ENCODE measurements at regions not wholly inside any gene's neighbourhood (a gene's known extent, or its start where the extent isn't known, plus 50 kb on each side); places are given as distances from the start of the nearest gene placed in this dataset.

DNA sequence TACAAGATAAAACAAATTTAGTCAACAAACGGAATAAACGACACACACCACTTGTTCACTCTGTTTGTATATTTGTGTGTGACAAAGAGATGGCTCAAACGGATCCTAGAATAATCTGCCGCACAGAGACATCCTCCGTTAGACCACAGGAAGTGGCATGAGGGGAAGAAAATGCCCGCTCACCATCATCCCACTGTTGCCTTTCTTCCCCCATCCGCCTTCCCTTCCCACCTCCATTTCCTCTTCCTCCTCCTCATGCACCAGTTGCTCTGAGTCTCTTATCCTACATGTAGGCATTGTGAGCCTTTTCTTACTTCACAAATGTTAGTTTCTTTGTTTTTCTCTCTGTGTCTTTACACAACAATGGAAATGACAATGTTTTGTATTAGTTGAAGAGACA lies 228.5 kb upstream of the SMIM21 start:
- no peaks in the 10 kb centered on the region for H3K27me3 ChIP-seq (ENCODE audit: control insufficient read depth, insufficient read depth, low read length)
- peak overlapping the region; percentile 73 for H3K27ac ChIP-seq (ENCODE audit: low read depth, low read length)
- H3K4me1 ChIP-seq (ENCODE audit: control insufficient read depth, insufficient read depth, low read length), result peaks cover 31% of the 10 kb centered on the region
- peaks cover 8% of the 10 kb centered on the region for H3K9me3 ChIP-seq (ENCODE audit: control insufficient read depth, insufficient read depth, low read length)
- H3K9ac ChIP-seq (ENCODE audit: low read depth, low read length), result no peak overlapping the region
- no peaks in the 10 kb centered on the region for H3K36me3 ChIP-seq (ENCODE audit: control insufficient read depth, insufficient read depth, low read length)
- H3K4me3 ChIP-seq (ENCODE audit: low read depth, low read length), result no peak overlapping the region

DNA sequence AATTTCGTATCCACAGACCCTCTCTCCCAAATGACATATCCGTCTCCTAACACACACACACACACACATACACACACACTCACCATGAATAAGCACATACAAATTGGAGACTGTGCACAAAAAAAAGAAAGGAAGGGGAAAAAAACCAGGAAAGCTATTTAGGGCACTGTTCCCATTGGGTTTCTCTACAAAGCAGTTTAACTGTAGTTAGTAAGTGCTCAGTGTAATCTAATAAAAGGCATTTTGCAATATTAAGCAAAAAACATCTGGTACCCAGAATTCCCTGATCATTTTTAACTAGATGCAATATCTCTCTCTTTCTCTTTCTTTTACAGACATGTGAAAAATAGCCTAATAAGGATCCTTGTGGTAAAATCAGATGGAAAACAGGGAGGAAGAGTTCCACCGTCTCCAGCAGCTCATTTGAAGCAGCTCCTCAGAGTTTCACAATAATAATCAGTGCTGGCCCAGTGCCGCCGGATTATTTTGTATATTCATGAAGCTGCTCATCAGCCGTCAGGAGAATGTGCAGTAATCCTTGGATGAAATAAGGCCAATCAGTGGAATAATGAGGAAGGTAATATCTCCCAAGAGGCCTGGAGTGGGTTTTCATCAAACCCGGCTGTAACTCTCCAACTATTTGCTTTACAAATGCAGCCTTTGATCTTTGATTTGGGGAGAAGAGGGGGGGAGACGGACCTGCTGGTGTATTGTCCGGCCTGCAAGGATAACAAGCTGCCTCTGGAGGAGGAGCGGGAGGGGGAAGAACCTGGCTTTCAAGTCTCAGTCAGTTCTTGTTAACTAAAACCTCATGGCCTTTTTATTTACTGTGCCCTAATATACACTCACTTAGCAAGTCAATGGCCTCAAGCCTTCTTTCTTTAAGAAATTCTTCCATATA lies 227.6 kb upstream of the SMIM21 start:
- Histone ChIP-seq H3K27ac (ENCODE audit: low read depth, low read length) (peak overlapping the region; percentile 73), H3K9ac (ENCODE audit: low read depth, low read length) (no peak overlapping the region), H3K4me1 (ENCODE audit: control insufficient read depth, insufficient read depth, low read length) (peaks cover 31% of the 10 kb centered on the region), H3K9me3 (ENCODE audit: control insufficient read depth, insufficient read depth, low read length) (no peaks in the 10 kb centered on the region), H3K27me3 (ENCODE audit: control insufficient read depth, insufficient read depth, low read length) (no peaks in the 10 kb centered on the region), H3K4me3 (ENCODE audit: low read depth, low read length) (0 out of 2 replicates have a peak overlapping the region, but pooled peaks have one; percentile 8), H3K36me3 (ENCODE audit: control insufficient read depth, insufficient read depth, low read length) (no peaks in the 10 kb centered on the region)

DNA sequence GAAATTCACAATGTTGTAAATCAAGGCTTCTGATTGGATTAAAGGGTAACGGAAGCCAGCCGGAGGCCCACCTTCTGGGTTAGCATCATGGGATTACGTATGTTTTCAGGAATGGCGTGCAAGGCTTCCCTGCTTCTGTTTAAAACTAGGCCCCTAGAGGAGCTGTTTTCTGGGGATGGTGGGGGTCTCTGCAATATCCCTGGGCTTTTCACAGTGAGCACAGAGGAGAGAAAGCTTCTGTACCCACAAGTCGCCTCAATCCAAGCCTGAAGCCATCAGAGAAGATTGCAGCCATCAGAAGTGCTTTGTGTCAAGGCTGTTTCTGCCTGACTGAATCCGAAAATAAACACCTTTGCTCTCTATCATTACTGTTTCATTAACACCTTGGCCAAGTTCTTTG lies 226.9 kb upstream of the SMIM21 start:
- H3K4me1 ChIP-seq (ENCODE audit: control insufficient read depth, insufficient read depth, low read length), result peaks cover 31% of the 10 kb centered on the region
- no peak overlapping the region for H3K4me3 ChIP-seq (ENCODE audit: low read depth, low read length)
- H3K27me3 ChIP-seq (ENCODE audit: control insufficient read depth, insufficient read depth, low read length), result no peaks in the 10 kb centered on the region
- H3K36me3 ChIP-seq (ENCODE audit: control insufficient read depth, insufficient read depth, low read length), result no peaks in the 10 kb centered on the region
- H3K9me3 ChIP-seq (ENCODE audit: control insufficient read depth, insufficient read depth, low read length), result no peaks in the 10 kb centered on the region
- H3K27ac ChIP-seq (ENCODE audit: low read depth, low read length), result peak overlapping the region; percentile 16
- H3K9ac ChIP-seq (ENCODE audit: low read depth, low read length), result no peak overlapping the region

DNA sequence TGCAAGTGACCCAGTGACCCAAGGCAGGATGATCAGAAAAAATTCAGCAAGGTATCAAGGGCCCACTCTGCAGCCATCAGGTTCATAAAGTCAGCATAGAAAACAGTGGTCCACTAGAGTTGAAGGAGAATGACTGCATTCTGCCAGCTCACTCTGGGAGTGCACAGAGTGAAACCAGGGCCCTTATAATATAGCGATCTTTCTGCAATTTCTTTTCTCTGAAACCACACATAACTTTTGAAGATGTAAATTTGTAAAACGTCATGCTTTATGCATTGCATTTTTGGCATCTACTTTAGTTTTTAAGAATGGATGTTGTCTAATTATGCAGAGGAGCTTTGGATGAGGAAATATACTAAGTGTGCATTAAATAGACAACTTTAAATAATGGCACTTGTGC lies 225.0 kb upstream of the SMIM21 start:
- Histone ChIP-seq H3K9me3 (ENCODE audit: control insufficient read depth, insufficient read depth, low read length) (no peaks in the 10 kb centered on the region), H3K27ac (ENCODE audit: low read depth, low read length) (no peak overlapping the region), H3K4me1 (ENCODE audit: control insufficient read depth, insufficient read depth, low read length) (peaks cover 31% of the 10 kb centered on the region), H3K9ac (ENCODE audit: low read depth, low read length) (no peak overlapping the region), H3K27me3 (ENCODE audit: control insufficient read depth, insufficient read depth, low read length) (no peaks in the 10 kb centered on the region), H3K36me3 (ENCODE audit: control insufficient read depth, insufficient read depth, low read length) (no peaks in the 10 kb centered on the region), H3K4me3 (ENCODE audit: low read depth, low read length) (no peak overlapping the region)

DNA sequence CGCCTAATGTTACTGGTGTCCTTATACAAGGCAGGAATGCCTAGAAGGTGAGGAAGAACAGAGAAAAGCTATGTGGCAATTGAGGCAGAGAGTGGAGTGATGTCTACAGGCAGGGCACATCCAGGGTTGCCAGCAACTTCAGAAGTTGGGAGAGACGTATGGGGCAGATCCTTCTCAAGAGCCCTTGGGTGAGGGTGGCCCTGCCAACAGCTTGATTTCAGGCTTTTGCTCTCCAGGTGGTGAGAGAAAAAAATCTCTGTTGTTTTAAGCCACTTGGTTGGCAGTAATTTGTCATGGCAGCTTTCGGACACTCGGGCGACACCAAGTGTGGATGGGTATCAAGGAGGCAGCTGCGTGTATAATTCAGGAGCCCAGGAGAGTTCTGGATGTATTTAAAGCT lies 217.4 kb upstream of the SMIM21 start:
- Histone ChIP-seq H3K9me3 (ENCODE audit: control insufficient read depth, insufficient read depth, low read length) (no peaks in the 10 kb centered on the region), H3K9ac (ENCODE audit: low read depth, low read length) (no peak overlapping the region), H3K4me3 (ENCODE audit: low read depth, low read length) (no peak overlapping the region), H3K27me3 (ENCODE audit: control insufficient read depth, insufficient read depth, low read length) (no peaks in the 10 kb centered on the region), H3K4me1 (ENCODE audit: control insufficient read depth, insufficient read depth, low read length) (no peaks in the 10 kb centered on the region), H3K27ac (ENCODE audit: low read depth, low read length) (no peak overlapping the region), H3K36me3 (ENCODE audit: control insufficient read depth, insufficient read depth, low read length) (no peaks in the 10 kb centered on the region)

DNA sequence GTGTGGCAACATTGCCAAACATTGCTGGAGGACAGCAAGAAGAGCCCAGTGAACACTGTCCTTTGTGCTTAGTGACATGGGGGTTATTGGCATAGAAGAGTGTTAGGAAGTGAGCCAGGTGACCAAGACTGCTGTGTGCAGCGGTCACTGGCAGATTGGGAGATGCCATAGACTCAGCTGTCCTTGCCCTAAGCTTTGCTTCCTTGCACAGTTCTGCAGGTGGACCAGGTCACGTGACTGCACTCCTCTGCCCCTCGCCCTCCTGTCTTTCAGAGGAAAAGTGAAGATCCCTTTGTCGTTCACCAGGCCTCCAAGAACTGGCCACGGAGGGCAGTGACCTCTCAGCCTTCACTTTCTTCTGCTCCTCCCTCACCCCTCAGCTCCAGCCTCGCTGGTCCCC lies 215.6 kb upstream of the SMIM21 start:
- peaks cover 11% of the 10 kb centered on the region; the same call in 1 of the 2 replicates for H3K4me1 ChIP-seq (ENCODE audit: control insufficient read depth, insufficient read depth, low read length)
- no peak overlapping the region for H3K27ac ChIP-seq (ENCODE audit: low read depth, low read length)
- no peak overlapping the region for H3K9ac ChIP-seq (ENCODE audit: low read depth, low read length)
- no peak overlapping the region for H3K4me3 ChIP-seq (ENCODE audit: low read depth, low read length)
- H3K27me3 ChIP-seq (ENCODE audit: control insufficient read depth, insufficient read depth, low read length), result 0 out of 2 replicates have a peak, but pooled peaks cover 4% of the 10 kb centered on the region
- H3K36me3 ChIP-seq (ENCODE audit: control insufficient read depth, insufficient read depth, low read length), result no peaks in the 10 kb centered on the region
- no peaks in the 10 kb centered on the region for H3K9me3 ChIP-seq (ENCODE audit: control insufficient read depth, insufficient read depth, low read length)

DNA sequence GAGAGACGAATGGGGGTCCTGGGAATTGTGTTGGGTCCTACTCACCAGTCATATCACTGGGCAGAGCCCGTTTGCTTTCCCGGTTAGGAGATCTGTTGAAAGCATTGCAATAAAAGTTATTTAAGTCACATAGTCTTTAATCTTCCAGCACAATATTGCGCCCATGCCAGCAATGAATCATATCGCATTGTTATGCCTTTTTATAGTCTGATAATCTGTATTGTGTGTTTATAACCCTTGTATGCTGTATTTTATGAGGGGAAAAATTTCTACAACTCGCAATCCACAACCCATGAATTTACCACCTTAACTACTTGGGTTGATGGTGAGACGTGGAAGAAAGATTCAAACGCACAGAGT lies 211.9 kb upstream of the SMIM21 start:
- H3K27ac ChIP-seq (ENCODE audit: low read depth, low read length), result no peak overlapping the region
- H3K27me3 ChIP-seq (ENCODE audit: control insufficient read depth, insufficient read depth, low read length), result 0 out of 2 replicates have a peak, but pooled peaks cover 4% of the 10 kb centered on the region
- no peak overlapping the region for H3K4me3 ChIP-seq (ENCODE audit: low read depth, low read length)
- H3K36me3 ChIP-seq (ENCODE audit: control insufficient read depth, insufficient read depth, low read length), result no peaks in the 10 kb centered on the region
- H3K9me3 ChIP-seq (ENCODE audit: control insufficient read depth, insufficient read depth, low read length), result no peaks in the 10 kb centered on the region
- H3K4me1 ChIP-seq (ENCODE audit: control insufficient read depth, insufficient read depth, low read length), result peaks cover 13% of the 10 kb centered on the region; the same call in 1 of the 2 replicates
- H3K9ac ChIP-seq (ENCODE audit: low read depth, low read length), result no peak overlapping the region

DNA sequence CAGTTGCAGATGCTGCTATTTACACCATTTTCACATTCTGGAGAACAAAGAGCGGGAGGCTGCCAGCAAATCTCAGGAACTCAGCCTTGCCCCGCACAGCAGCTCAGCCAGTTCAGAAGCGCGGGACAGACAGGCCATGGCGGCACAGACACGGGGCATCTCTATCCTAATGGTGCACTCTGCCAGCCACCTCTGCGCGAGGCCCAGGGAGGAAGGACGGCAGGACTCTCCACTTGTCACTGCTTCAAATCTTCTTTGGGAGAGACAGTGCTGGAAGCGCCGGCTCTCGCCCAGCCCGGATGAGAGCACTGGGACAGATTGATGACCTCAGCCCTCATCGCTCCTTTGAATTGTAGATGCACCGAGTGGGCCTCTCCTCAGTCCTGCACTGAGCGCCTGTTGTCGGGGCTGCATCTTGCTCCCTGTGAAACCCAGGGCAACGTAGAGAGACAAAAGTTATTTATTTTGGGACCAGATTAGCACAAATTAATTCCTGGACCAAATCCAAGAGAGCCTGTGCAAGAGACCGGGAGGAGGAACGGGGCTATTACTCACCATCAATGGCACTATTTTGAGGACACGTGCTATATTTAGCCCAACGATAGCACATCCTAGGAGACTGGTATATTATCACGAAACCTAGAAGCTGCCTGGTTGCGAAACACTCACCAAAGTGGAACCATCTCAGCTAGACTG lies 211.4 kb upstream of the SMIM21 start:
- Histone ChIP-seq H3K36me3 (ENCODE audit: control insufficient read depth, insufficient read depth, low read length) (no peaks in the 10 kb centered on the region), H3K9me3 (ENCODE audit: control insufficient read depth, insufficient read depth, low read length) (no peaks in the 10 kb centered on the region), H3K9ac (ENCODE audit: low read depth, low read length) (peak overlapping the region; percentile 49), H3K4me1 (ENCODE audit: control insufficient read depth, insufficient read depth, low read length) (peaks cover 13% of the 10 kb centered on the region; the same call in 1 of the 2 replicates), H3K27ac (ENCODE audit: low read depth, low read length) (peak overlapping the region; percentile 76), H3K27me3 (ENCODE audit: control insufficient read depth, insufficient read depth, low read length) (0 out of 2 replicates have a peak, but pooled peaks cover 4% of the 10 kb centered on the region), H3K4me3 (ENCODE audit: low read depth, low read length) (peak overlapping the region; percentile 17; the same call in 1 of the 2 replicates)

DNA sequence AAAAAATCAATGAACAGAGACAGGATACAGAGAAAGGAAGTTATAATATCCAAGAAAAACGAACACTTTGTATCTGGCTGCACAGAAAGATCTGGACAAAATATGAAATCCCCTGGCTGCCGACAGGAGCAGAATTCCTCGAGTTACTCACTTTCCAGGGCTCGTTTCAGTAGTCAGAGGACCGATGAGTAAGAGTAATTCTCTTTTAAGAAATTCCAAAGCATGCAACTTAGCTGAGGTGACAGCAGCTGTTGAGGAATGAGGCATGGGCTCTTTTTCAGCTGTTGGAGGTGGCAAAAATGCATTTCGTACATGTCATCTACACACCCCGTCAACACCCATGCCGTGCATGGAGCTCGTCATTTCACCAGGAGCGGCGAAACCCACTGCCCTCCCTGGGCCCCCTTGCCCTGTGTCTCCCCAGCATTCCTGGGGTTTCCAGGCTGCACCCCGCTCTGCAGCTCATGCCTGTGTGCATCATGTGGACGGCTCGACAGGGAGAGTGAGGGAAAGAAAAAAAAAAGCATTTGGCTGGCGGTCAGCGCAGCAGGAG lies 210.8 kb upstream of the SMIM21 start:
- H3K9ac ChIP-seq (ENCODE audit: low read depth, low read length), result peak overlapping the region; percentile 49; the same call in 1 of the 2 replicates
- H3K9me3 ChIP-seq (ENCODE audit: control insufficient read depth, insufficient read depth, low read length), result no peaks in the 10 kb centered on the region
- H3K4me1 ChIP-seq (ENCODE audit: control insufficient read depth, insufficient read depth, low read length), result peaks cover 13% of the 10 kb centered on the region; the same call in 1 of the 2 replicates
- peak overlapping the region; percentile 17; the same call in 1 of the 2 replicates for H3K4me3 ChIP-seq (ENCODE audit: low read depth, low read length)
- no peaks in the 10 kb centered on the region for H3K36me3 ChIP-seq (ENCODE audit: control insufficient read depth, insufficient read depth, low read length)
- peak overlapping the region; percentile 76 for H3K27ac ChIP-seq (ENCODE audit: low read depth, low read length)
- H3K27me3 ChIP-seq (ENCODE audit: control insufficient read depth, insufficient read depth, low read length), result 0 out of 2 replicates have a peak, but pooled peaks cover 4% of the 10 kb centered on the region

DNA sequence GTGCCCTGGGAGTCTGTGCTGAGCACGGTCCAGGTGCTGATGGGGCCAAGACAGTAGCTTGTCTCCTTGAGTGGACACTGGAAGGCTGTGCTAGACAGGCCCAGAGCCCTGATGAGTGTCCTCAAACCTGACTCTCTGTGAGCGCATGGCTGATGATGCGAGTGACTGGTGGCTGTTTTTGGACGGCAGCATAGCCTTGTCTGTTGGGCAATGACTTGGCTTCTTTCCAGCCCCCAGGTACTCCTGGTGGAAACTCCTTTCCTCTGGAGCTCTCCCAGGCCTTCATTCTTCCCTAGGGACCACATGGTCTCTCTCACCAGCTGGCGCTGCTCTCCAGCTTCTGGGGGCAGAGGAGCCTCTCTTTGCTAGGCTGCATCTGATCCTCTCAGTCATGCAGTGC lies 207.6 kb upstream of the SMIM21 start:
- Histone ChIP-seq H3K36me3 (ENCODE audit: control insufficient read depth, insufficient read depth, low read length) (no peaks in the 10 kb centered on the region), H3K9ac (ENCODE audit: low read depth, low read length) (no peak overlapping the region), H3K4me3 (ENCODE audit: low read depth, low read length) (no peak overlapping the region), H3K4me1 (ENCODE audit: control insufficient read depth, insufficient read depth, low read length) (peaks cover 13% of the 10 kb centered on the region; the same call in 1 of the 2 replicates), H3K27me3 (ENCODE audit: control insufficient read depth, insufficient read depth, low read length) (0 out of 2 replicates have a peak, but pooled peaks cover 4% of the 10 kb centered on the region), H3K27ac (ENCODE audit: low read depth, low read length) (no peak overlapping the region), H3K9me3 (ENCODE audit: control insufficient read depth, insufficient read depth, low read length) (no peaks in the 10 kb centered on the region)
